Endodermal cell (in vitro differentiated cells): ENCODE measurements at regions not wholly inside any gene's neighbourhood (a gene's known extent, or its start where the extent isn't known, plus 50 kb on each side); places are given as distances from the start of the nearest gene placed in this dataset.

Experiments used
- DNase-seq: peaks from one replicate; pipeline ENCODE4 v3.0.0-alpha.2; 2017
- H3K27ac ChIP-seq: 2 replicates; pipeline ENCODE4 v1.5.1; 2013; ENCODE audit warnings: mild to moderate bottlenecking, low read depth, low read length, moderate library complexity
- H3K27me3 ChIP-seq: 2 replicates; pipeline ENCODE4 v1.6.1; 2013; ENCODE audit warnings: mild to moderate bottlenecking, low read length, moderate library complexity; ENCODE audit not compliant: insufficient read depth, control insufficient read depth, poor library complexity, severe bottlenecking
- H3K36me3 ChIP-seq: 2 replicates; pipeline ENCODE4 v1.7.0; 2013; ENCODE audit warnings: mild to moderate bottlenecking, low read length, moderate library complexity; ENCODE audit not compliant: control insufficient read depth, insufficient read depth
- H3K4me1 ChIP-seq: one replicate; pipeline ENCODE4 v1.7.0; 2013; ENCODE audit warnings: low read length; ENCODE audit not compliant: control insufficient read depth, insufficient read depth
- H3K4me3 ChIP-seq: 2 replicates; pipeline ENCODE4 v1.5.1; 2013; ENCODE audit warnings: mild to moderate bottlenecking, low read length, moderate library complexity
- H3K9ac ChIP-seq: 2 replicates; pipeline ENCODE4 v1.6.1; 2013; ENCODE audit warnings: mild to moderate bottlenecking, low read length, moderate library complexity; ENCODE audit not compliant: poor library complexity, severe bottlenecking; ENCODE audit errors: extremely low read depth
- H3K9me3 ChIP-seq: 2 replicates; pipeline ENCODE4 v1.6.1; 2013; ENCODE audit warnings: mild to moderate bottlenecking, low read length, moderate library complexity; ENCODE audit not compliant: control insufficient read depth
- H3K27ac Mint-ChIP-seq: 2 replicates; pipeline ENCODE4 v1.8.0; 2020; ENCODE audit warnings: mixed read lengths
- H3K27me3 Mint-ChIP-seq: 2 replicates; pipeline ENCODE4 v1.8.0; 2021; ENCODE audit warnings: mild to moderate bottlenecking, mixed read lengths; ENCODE audit not compliant: insufficient read depth
- H3K36me3 Mint-ChIP-seq: 2 replicates; pipeline ENCODE4 v1.8.0; 2020; ENCODE audit warnings: low read depth, mixed read lengths
- H3K4me1 Mint-ChIP-seq: 2 replicates; pipeline ENCODE4 v1.8.0; 2020; ENCODE audit warnings: mixed read lengths
- H3K4me3 Mint-ChIP-seq: 2 replicates; pipeline ENCODE4 v1.8.0; 2020; ENCODE audit warnings: mild to moderate bottlenecking, moderate library complexity, mixed read lengths
- H3K9me3 Mint-ChIP-seq: 2 replicates; pipeline ENCODE4 v1.8.0; 2020; ENCODE audit warnings: mild to moderate bottlenecking, mixed read lengths
- CTCF ChIP-seq: fragments of 200-600 bp; sonication (generic); conservative IDR thresholded peaks from 2 replicates; pipeline ENCODE4 v1.5.0; 2021; ENCODE audit warnings: antibody characterized with exemption, mild to moderate bottlenecking
- WGBS, 2 experiments: methylation state at CpG; one replicate each; pipeline versions ENCODE4 v1.1.5 to v1.1.7; 2013; ENCODE audit warnings: missing lambda C conversion rate in 2 of 2, mixed read lengths in 1 of 2; ENCODE audit not compliant: insufficient coverage in 1 of 2, insufficient read length in 1 of 2; 5-methylcytosine and 5-hydroxymethylcytosine counted together

GRCh38 chr18:76725445-76725844, 96.9 kb upstream of the ZNF236 start:
- Mint-ChIP-seq H3K27me3 (no peaks in the 10 kb centered on the region), H3K9me3 (peaks cover 44% of the 10 kb centered on the region), H3K27ac (no peak overlapping the region), H3K4me3 (no peak overlapping the region), H3K4me1 (no peaks in the 10 kb centered on the region), H3K36me3 (no peaks in the 10 kb centered on the region)
- H3K4me3 ChIP-seq: no peak overlapping the region
- WGBS, 2 experiments: 54 to 100% methylated on average over 1 to 2 of the region's 2 CpGs
- H3K9ac ChIP-seq: no peak overlapping the region
- no peaks in the 10 kb centered on the region for H3K4me1 ChIP-seq
- H3K9me3 ChIP-seq: peaks cover 4% of the 10 kb centered on the region
- H3K27me3 ChIP-seq: no peaks in the 10 kb centered on the region
- H3K27ac ChIP-seq: no peak overlapping the region
- no peak for TF ChIP-seq CTCF
- no peak for DNase-seq
- no peaks in the 10 kb centered on the region for H3K36me3 ChIP-seq

- Mint-ChIP-seq H3K9me3 (peaks cover 17% of the 10 kb centered on the region), H3K4me3 (no peak overlapping the region), H3K4me1 (no peaks in the 10 kb centered on the region), H3K36me3 (no peaks in the 10 kb centered on the region), H3K27ac (no peak overlapping the region), H3K27me3 (no peaks in the 10 kb centered on the region)
- Histone ChIP-seq H3K9me3 (no peaks in the 10 kb centered on the region), H3K4me1 (no peaks in the 10 kb centered on the region), H3K4me3 (no peak overlapping the region), H3K27ac (no peak overlapping the region), H3K9ac (no peak overlapping the region), H3K27me3 (no peaks in the 10 kb centered on the region), H3K36me3 (no peaks in the 10 kb centered on the region)
- DNase-seq: no peak
- no peak for TF ChIP-seq CTCF
- WGBS, 2 experiments: 91 to 95% methylated on average over 4 to 14 of the region's 14 CpGs
Observed at GRCh38 chr18:76722224-76723061, 99.9 kb upstream of the ZNF236 start.

GRCh38 chr18:76721207-76721996, 101.0 kb upstream of the ZNF236 start:
- Mint-ChIP-seq H3K36me3 (no peaks in the 10 kb centered on the region), H3K4me1 (no peaks in the 10 kb centered on the region), H3K9me3 (peaks cover 14% of the 10 kb centered on the region), H3K27ac (no peak overlapping the region), H3K4me3 (no peak overlapping the region), H3K27me3 (no peaks in the 10 kb centered on the region)
- H3K36me3 ChIP-seq: no peaks in the 10 kb centered on the region
- no peak overlapping the region for H3K27ac ChIP-seq
- no peak for TF ChIP-seq CTCF
- H3K4me1 ChIP-seq: no peaks in the 10 kb centered on the region
- no peaks in the 10 kb centered on the region for H3K9me3 ChIP-seq
- H3K9ac ChIP-seq: no peak overlapping the region
- no peaks in the 10 kb centered on the region for H3K27me3 ChIP-seq
- H3K4me3 ChIP-seq: no peak overlapping the region
- WGBS, 2 experiments: 92 to 98% methylated on average over 4 to 9 of the region's 9 CpGs
- no peak for DNase-seq
